NCI-H69 (cell line): ENCODE measurements at regions not wholly inside any gene's neighbourhood (a gene's known extent, or its start where the extent isn't known, plus 50 kb on each side); places are given as distances from the start of the nearest gene placed in this dataset.

Experiments
- DNase-seq: peaks from one replicate; lab custom pipeline; 2025; lab: John Stamatoyannopoulos, UW

GRCh38 chr3:25000971-25001591 lies 427.0 kb upstream of the RARB start:
- no peak for DNase-seq

GRCh38 chr3:25002052-25002451 lies 426.0 kb upstream of the RARB start:
- no peak for DNase-seq

- DNase-seq: no peak
Observed at GRCh38 chr3:25007974-25008658, 419.9 kb upstream of the RARB start.

GRCh38 chr3:25009665-25010064 lies 418.4 kb upstream of the RARB start:
- DNase-seq: no peak

- no peak for DNase-seq
Observed at GRCh38 chr3:25015599-25015998, 412.5 kb upstream of the RARB start.

GRCh38 chr3:25018909-25019308 lies 409.2 kb upstream of the RARB start:
- DNase-seq: no peak

- DNase-seq: no peak
Observed at GRCh38 chr3:25019506-25019905, 408.6 kb upstream of the RARB start.

- peak; percentile 36 for DNase-seq
Observed at GRCh38 chr3:25021816-25022215, 406.2 kb upstream of the RARB start.

GRCh38 chr3:25023876-25024275 lies 404.2 kb upstream of the RARB start:
- DNase-seq: peak; percentile 11

GRCh38 chr3:25025236-25025635 lies 402.8 kb upstream of the RARB start:
- peak; percentile 4 for DNase-seq

GRCh38 chr3:25027650-25028049 lies 400.4 kb upstream of the RARB start:
- DNase-seq: peak; percentile 41

GRCh38 chr3:25029820-25030219 lies 398.2 kb upstream of the RARB start:
- no peak for DNase-seq

GRCh38 chr3:25032344-25032743 lies 395.7 kb upstream of the RARB start:
- DNase-seq: no peak

GRCh38 chr3:25033407-25034029 lies 394.5 kb upstream of the RARB start:
- DNase-seq: peak; percentile 82

- DNase-seq: peak; percentile 3
Observed at GRCh38 chr3:25035526-25035925, 392.5 kb upstream of the RARB start.

- no peak for DNase-seq
Observed at GRCh38 chr3:25036633-25037032, 391.4 kb upstream of the RARB start.

- DNase-seq: peak; percentile 37
Observed at GRCh38 chr3:25037049-25037547, 391.0 kb upstream of the RARB start.

- DNase-seq: peak; percentile 44
Observed at GRCh38 chr3:25038271-25038670, 389.8 kb upstream of the RARB start.

- peak; percentile 71 for DNase-seq
Observed at GRCh38 chr3:25038922-25039321, 389.1 kb upstream of the RARB start.

- DNase-seq: no peak
Observed at GRCh38 chr3:25040748-25041147, 387.3 kb upstream of the RARB start.

GRCh38 chr3:25041871-25042584 lies 386.0 kb upstream of the RARB start:
- peak; percentile 12 for DNase-seq

GRCh38 chr3:25043177-25043576 lies 384.9 kb upstream of the RARB start:
- DNase-seq: no peak

- DNase-seq: no peak
Observed at GRCh38 chr3:25043749-25044148, 384.3 kb upstream of the RARB start.
